ENCODE measurements at regions not wholly inside any gene's neighbourhood (a gene's known extent, or its start where the extent isn't known, plus 50 kb on each side); places are given as distances from the start of the nearest gene placed in this dataset.
A peak's percentile ranks its signal among the peaks of the same experiment; 100 is the strongest.

DNA sequence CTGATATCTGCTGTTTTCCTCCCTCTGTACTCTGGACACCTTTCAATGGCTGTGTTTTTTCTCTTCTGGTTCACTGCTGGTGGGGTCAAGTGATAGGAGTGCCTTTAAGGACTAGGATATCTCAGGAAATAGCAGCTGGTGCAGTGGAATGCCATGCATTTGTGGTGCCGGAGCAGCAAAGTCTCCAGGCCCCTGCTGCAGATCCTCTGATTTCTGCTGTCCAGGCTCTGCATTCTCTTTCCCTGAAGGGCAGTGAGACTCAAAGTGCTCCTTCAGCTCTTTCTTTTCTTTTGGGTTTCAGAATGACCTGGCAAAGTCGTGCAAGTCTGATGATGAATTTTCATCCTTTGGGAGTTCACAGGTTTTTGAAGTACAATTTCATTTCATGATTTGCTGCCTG, 774.3 kb downstream of the FAM181B start:
- ChIA-PET POLR2A (ENCODE audit: partially characterized antibody) (no interaction called here), CTCF (ENCODE audit: partially characterized antibody) (interaction anchor here (0.6 to 1.6 kb wide), 2 partner anchors 233 to 251 kb away, joined by 4 to 8 read pairs; no protein-coding TSS in a partner anchor)
- no peak overlapping the region for H2BK120ac ChIP-seq (replicated peaks; ENCODE audit: low read depth, low read length)
- 74% methylated on average over 2 of the region's 2 CpGs; no CpG with 5 or more reads in 1 of the 2 experiments for WGBS, 2 experiments (ENCODE audit: extremely low coverage in 1 of 2, insufficient coverage in 1 of 2, insufficient read length in 1 of 2, insufficient replicate concordance in 2 of 2, low coverage in 1 of 2, low lambda C conversion rate in 2 of 2, missing lambda C conversion rate in 1 of 2)
- no peaks in the 10 kb centered on the region for H3K36me3 ChIP-seq (ENCODE audit: control insufficient read depth in 2 of 4, insufficient read depth in 4 of 4, low read length in 3 of 4)
- no peaks in the 10 kb centered on the region for H4K20me1 ChIP-seq (replicated peaks in 1 of 2; ENCODE audit: control insufficient read depth in 1 of 2, insufficient read depth in 2 of 2, low read length in 2 of 2)
- DNase-seq (ENCODE audit: low read depth in 1 of 2, low spot score in 2 of 2): no peak
- H3K14ac ChIP-seq (ENCODE audit: insufficient read length): no peak overlapping the region
- H3K27me3 ChIP-seq (replicated peaks in 1 of 4; ENCODE audit: control insufficient read depth in 3 of 4, extremely low read depth in 1 of 4, insufficient read depth in 3 of 4, low read length in 3 of 4): no peaks in the 10 kb centered on the region
- no peak overlapping the region for H2BK5ac ChIP-seq (ENCODE audit: low read depth, low read length)
- H3K79me1 ChIP-seq (ENCODE audit: low read depth, low read length): no peaks in the 10 kb centered on the region
- H3K4me2 ChIP-seq (ENCODE audit: insufficient read depth in 1 of 2, low read depth in 2 of 2, low read length in 2 of 2): no peak overlapping the region
- no peak overlapping the region for H2BK15ac ChIP-seq (ENCODE audit: low read length)
- H3K4ac ChIP-seq (replicated peaks; ENCODE audit: insufficient read length, low read depth, low read length): no peak overlapping the region
- H3K56ac ChIP-seq (replicated peaks; ENCODE audit: insufficient read length, low read depth, low read length): no peak overlapping the region
- no peak overlapping the region for H4K5ac ChIP-seq (ENCODE audit: insufficient read length, low read depth, low read length)
- H2BK20ac ChIP-seq (ENCODE audit: low read length): no peak overlapping the region
- FAIRE-seq: no peak
- no peak overlapping the region for H2AFZ ChIP-seq (ENCODE audit: low read length)
- no peak overlapping the region for H3K27ac ChIP-seq (ENCODE audit: low read depth, low read length)
- H3K9ac ChIP-seq (replicated peaks in 1 of 4; ENCODE audit: extremely low read depth in 1 of 4, low read depth in 3 of 4, low read length in 3 of 4): no peak overlapping the region
- no peak overlapping the region for H4K8ac ChIP-seq (ENCODE audit: extremely low read depth, insufficient read depth, low read length)
- no peaks in the 10 kb centered on the region for H3K23me2 ChIP-seq (ENCODE audit: low read depth, low read length)
- no peak overlapping the region for H3K18ac ChIP-seq (ENCODE audit: extremely low read depth, low read length)
- H3K23ac ChIP-seq (ENCODE audit: insufficient read length): no peak overlapping the region
- H2AK5ac ChIP-seq (ENCODE audit: low read depth, low read length): no peak overlapping the region
- H3K79me2 ChIP-seq (ENCODE audit: control insufficient read depth in 1 of 2, insufficient read depth in 2 of 2, low read length in 2 of 2): no peaks in the 10 kb centered on the region
- H4K91ac ChIP-seq (replicated peaks; ENCODE audit: insufficient read length, low read length): no peak overlapping the region
- no peak for TF ChIP-seq BACH1 (IDR thresholded peaks at IDR 0.05; ENCODE audit: low read length)
- no peak for TF ChIP-seq SRF (IDR thresholded peaks at IDR 0.05; ENCODE audit: low read depth, low read length)
- no peak for TF ChIP-seq NANOG (IDR thresholded peaks at IDR 0.05; ENCODE audit: insufficient read depth, low read depth, low read length, poor library complexity, severe bottlenecking)
- TF ChIP-seq PHF8 (conservative IDR thresholded peaks at IDR 0.05; ENCODE audit: low read depth, low read length): no peak
- TF ChIP-seq, protein P1, sequence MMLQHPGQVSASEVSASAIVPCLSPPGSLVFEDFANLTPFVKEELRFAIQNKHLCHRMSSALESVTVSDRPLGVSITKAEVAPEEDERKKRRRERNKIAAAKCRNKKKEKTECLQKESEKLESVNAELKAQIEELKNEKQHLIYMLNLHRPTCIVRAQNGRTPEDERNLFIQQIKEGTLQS (IDR thresholded peaks at IDR 0.05; ENCODE audit: insufficient read depth, low read depth, low read length): no peak
- TF ChIP-seq NRF1 (IDR thresholded peaks at IDR 0.05; ENCODE audit: low read depth, low read length): no peak
- TF ChIP-seq TEAD4 (IDR thresholded peaks at IDR 0.05; ENCODE audit: low read depth, low read length): peak; percentile 44; the same call in 1 of the 2 replicates
- TF ChIP-seq POLR2A (IDR thresholded peaks at IDR 0.05; ENCODE audit: control extremely low read depth in 1 of 2, low read depth in 2 of 2, low read length in 2 of 2): no peak
- H3K4me1 ChIP-seq (replicated peaks in 1 of 4; ENCODE audit: control insufficient read depth in 3 of 4, insufficient read depth in 4 of 4, low read length in 3 of 4): no peaks in the 10 kb centered on the region
- H2BK12ac ChIP-seq (ENCODE audit: low read depth, low read length): no peak overlapping the region
- H3K4me3 ChIP-seq (ENCODE audit: extremely low read depth in 1 of 4, insufficient read depth in 2 of 4, low read depth in 3 of 4, low read length in 4 of 4): no peak overlapping the region
- no peaks in the 10 kb centered on the region for H3K9me3 ChIP-seq (ENCODE audit: insufficient read depth in 2 of 2, low read depth in 1 of 2, low read length in 1 of 2)

Measured in H1 (cell line).